ENCODE measurements at regions not wholly inside any gene's neighbourhood (a gene's known extent, or its start where the extent isn't known, plus 50 kb on each side); places are given as distances from the start of the nearest gene placed in this dataset.

GRCh38 chrX:137430984-137431475 lies 134.9 kb upstream of the ZIC3 start:
- H3K4me1 Mint-ChIP-seq = peaks cover 10% of the 10 kb centered on the region
- no peak overlapping the region for H3K27ac Mint-ChIP-seq
- peaks cover 18% of the 10 kb centered on the region for H3K9me3 Mint-ChIP-seq
- no peak for TF ChIP-seq CTCF (IDR thresholded peaks at IDR 0.05; ENCODE audit: unreplicated experiment in 3 of 3)
- no peak overlapping the region for H3K4me3 Mint-ChIP-seq
- no peaks in the 10 kb centered on the region for H3K36me3 Mint-ChIP-seq (ENCODE audit: low read depth)
- peaks cover 76% of the 10 kb centered on the region for H3K27me3 Mint-ChIP-seq (ENCODE audit: low read depth)

- peaks cover 12% of the 10 kb centered on the region for H3K9me3 Mint-ChIP-seq
- no peak overlapping the region for H3K27ac Mint-ChIP-seq
- H3K27me3 Mint-ChIP-seq (ENCODE audit: low read depth) = peaks cover 83% of the 10 kb centered on the region
- H3K36me3 Mint-ChIP-seq (ENCODE audit: low read depth) = no peaks in the 10 kb centered on the region
- no peak for TF ChIP-seq CTCF (IDR thresholded peaks at IDR 0.05; ENCODE audit: unreplicated experiment in 3 of 3)
- peaks cover 10% of the 10 kb centered on the region for H3K4me1 Mint-ChIP-seq
- no peak overlapping the region for H3K4me3 Mint-ChIP-seq
Measured at GRCh38 chrX:137430301-137430700, 135.6 kb upstream of the ZIC3 start.

GRCh38 chrX:137428766-137429591 lies 136.9 kb upstream of the ZIC3 start:
- Mint-ChIP-seq H3K27ac (no peak overlapping the region), H3K4me1 (peaks cover 10% of the 10 kb centered on the region), H3K36me3 (ENCODE audit: low read depth) (no peaks in the 10 kb centered on the region), H3K9me3 (peaks cover 5% of the 10 kb centered on the region), H3K27me3 (ENCODE audit: low read depth) (peaks cover 91% of the 10 kb centered on the region), H3K4me3 (peak overlapping the region; percentile 62 to 77 (median 67))
- TF ChIP-seq CTCF (IDR thresholded peaks at IDR 0.05; ENCODE audit: unreplicated experiment in 3 of 3) = peak in 1 of 3 experiments; percentile 11

- Mint-ChIP-seq H3K9me3 (peaks cover 5% of the 10 kb centered on the region), H3K4me1 (peaks cover 10% of the 10 kb centered on the region), H3K36me3 (ENCODE audit: low read depth) (no peaks in the 10 kb centered on the region), H3K4me3 (peak overlapping the region; percentile 77 to 81 (median 81)), H3K27me3 (ENCODE audit: low read depth) (peaks cover 93% of the 10 kb centered on the region), H3K27ac (no peak overlapping the region)
- TF ChIP-seq CTCF (IDR thresholded peaks at IDR 0.05; ENCODE audit: unreplicated experiment in 3 of 3) = no peak
Measured at GRCh38 chrX:137428221-137428661, 137.7 kb upstream of the ZIC3 start.

GRCh38 chrX:137427816-137428215 lies 138.1 kb upstream of the ZIC3 start:
- Mint-ChIP-seq H3K36me3 (ENCODE audit: low read depth) (no peaks in the 10 kb centered on the region), H3K4me3 (peak overlapping the region; percentile 77 to 81 (median 81)), H3K9me3 (peaks cover 5% of the 10 kb centered on the region), H3K27ac (no peak overlapping the region), H3K4me1 (peaks cover 10% of the 10 kb centered on the region), H3K27me3 (ENCODE audit: low read depth) (peaks cover 93% of the 10 kb centered on the region)
- TF ChIP-seq CTCF (IDR thresholded peaks at IDR 0.05; ENCODE audit: unreplicated experiment in 3 of 3) = no peak

- TF ChIP-seq CTCF (IDR thresholded peaks at IDR 0.05; ENCODE audit: unreplicated experiment in 3 of 3) = no peak
- H3K4me1 Mint-ChIP-seq = peaks cover 10% of the 10 kb centered on the region
- H3K4me3 Mint-ChIP-seq = peak overlapping the region; percentile 77 to 81 (median 81)
- H3K36me3 Mint-ChIP-seq (ENCODE audit: low read depth) = no peaks in the 10 kb centered on the region
- no peak overlapping the region for H3K27ac Mint-ChIP-seq
- peaks cover 93% of the 10 kb centered on the region for H3K27me3 Mint-ChIP-seq (ENCODE audit: low read depth)
- H3K9me3 Mint-ChIP-seq = peaks cover 3% of the 10 kb centered on the region
Measured at GRCh38 chrX:137427426-137427778, 138.5 kb upstream of the ZIC3 start.
